ENCODE measurements at regions not wholly inside any gene's neighbourhood (a gene's known extent, or its start where the extent isn't known, plus 50 kb on each side); places are given as distances from the start of the nearest gene placed in this dataset.

GRCh38 chr9:89788434-89788833 is 183.6 kb downstream of the GADD45G start:
- Histone ChIP-seq H3K36me3 (ENCODE audit: control insufficient read depth in 1 of 2, insufficient read depth in 2 of 2, low read length in 2 of 2) (no peaks in the 10 kb centered on the region), H3K79me2 (ENCODE audit: insufficient read depth, low read length) (no peaks in the 10 kb centered on the region), H3K9me2 (ENCODE audit: insufficient read depth) (no peaks in the 10 kb centered on the region), H3K9ac (ENCODE audit: low read length) (no peak overlapping the region), H4K20me1 (ENCODE audit: insufficient read depth) (no peaks in the 10 kb centered on the region), H3K4me3 (replicated peaks in 1 of 2; ENCODE audit: low read depth in 1 of 2, low read length in 2 of 2) (no peak overlapping the region), H3K27me3 (ENCODE audit: insufficient read depth, low read length) (peaks cover 22% of the 10 kb centered on the region), H3K4me2 (ENCODE audit: low read length) (no peak overlapping the region), H3K27ac (ENCODE audit: low read depth, low read length) (no peak overlapping the region), H3K9me3 (ENCODE audit: control insufficient read depth in 1 of 2, insufficient read depth in 1 of 2, low read depth in 1 of 2, low read length in 2 of 2) (no peaks in the 10 kb centered on the region), H2AFZ (ENCODE audit: low read depth, low read length, poor library complexity, severe bottlenecking) (no peak overlapping the region), H3K4me1 (ENCODE audit: control insufficient read depth in 1 of 2, insufficient read depth in 2 of 2, low read length in 2 of 2) (no peaks in the 10 kb centered on the region)
- ATAC-seq (no peak), DNase-seq (ENCODE audit: low read depth, low spot score) (no peak)
- ChIA-PET POLR2A (no interaction called here), CTCF (no interaction called here), RAD21 (ENCODE audit: low non-redundant PET in 1 of 2, low total read pairs in 2 of 2, uncharacterized antibody in 2 of 2, unreplicated experiment in 2 of 2) (no interaction called here)
- BruUV-seq (replicated peaks), result no TSS peak
- intact Hi-C loops (cut with micrococcal nuclease), result no loop called here
- TF ChIP-seq SP1 (IDR thresholded peaks at IDR 0.05; ENCODE audit: low read depth), result no peak
- TF ChIP-seq POLR2A (IDR thresholded peaks at IDR 0.05; ENCODE audit: borderline replicate concordance, extremely low read depth, insufficient read depth, insufficient read length), result no peak
- no peak for TF ChIP-seq TCF7L2 (IDR thresholded peaks at IDR 0.05; ENCODE audit: borderline replicate concordance, extremely low read depth, insufficient read depth, insufficient read length)
- no peak for TF ChIP-seq POLR2AphosphoS5 (IDR thresholded peaks at IDR 0.05; ENCODE audit: low read depth, low read length)
- TF ChIP-seq ZFX (IDR thresholded peaks at IDR 0.05), result no peak
- TF ChIP-seq ZBTB33 (IDR thresholded peaks at IDR 0.05; ENCODE audit: extremely low read depth, insufficient replicate concordance, low read length), result no peak
- no peak for TF ChIP-seq EGR1 (IDR thresholded peaks at IDR 0.05; ENCODE audit: low read depth)
- no peak for TF ChIP-seq YY1 (IDR thresholded peaks at IDR 0.05; ENCODE audit: extremely low read depth, insufficient replicate concordance, low read depth, low read length)
- TF ChIP-seq CBX3 (IDR thresholded peaks at IDR 0.05; ENCODE audit: low read depth), result no peak
- no peak for TF ChIP-seq FOSL1 (IDR thresholded peaks at IDR 0.05; ENCODE audit: low read depth)
- no peak for TF ChIP-seq ZNF274 (IDR thresholded peaks at IDR 0.05; ENCODE audit: low read depth, low read length)
- no peak for TF ChIP-seq CEBPB (IDR thresholded peaks at IDR 0.05; ENCODE audit: low read depth)
- TF ChIP-seq, protein P1, sequence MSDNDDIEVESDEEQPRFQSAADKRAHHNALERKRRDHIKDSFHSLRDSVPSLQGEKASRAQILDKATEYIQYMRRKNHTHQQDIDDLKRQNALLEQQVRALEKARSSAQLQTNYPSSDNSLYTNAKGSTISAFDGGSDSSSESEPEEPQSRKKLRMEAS (IDR thresholded peaks at IDR 0.05), result no peak
- TF ChIP-seq RAD21 (IDR thresholded peaks at IDR 0.05; ENCODE audit: low read depth), result no peak
- TF ChIP-seq SRF (IDR thresholded peaks at IDR 0.05; ENCODE audit: low read depth), result no peak
- TF ChIP-seq CTCF (IDR thresholded peaks at IDR 0.05 in 2 of 3, conservative IDR thresholded peaks at IDR 0.05 in 1 of 3; ENCODE audit: borderline replicate concordance in 1 of 3, insufficient read depth in 1 of 3, low read depth in 2 of 3, low read length in 2 of 3), result no peak
- no peak for TF ChIP-seq EZH2 (IDR thresholded peaks at IDR 0.05)
